ENCODE measurements at regions not wholly inside any gene's neighbourhood (a gene's known extent, or its start where the extent isn't known, plus 50 kb on each side); places are given as distances from the start of the nearest gene placed in this dataset.
"Not testable (repeated sequence)": the region's sequence is repeated elsewhere in the genome, so short reads cannot be mapped to it uniquely, and the experiment has no call there.

GRCh38 chr3:75840160-75840559, 54.8 kb upstream of the ZNF717 start:
- H3K36me3 ChIP-seq (ENCODE audit: low read depth, missing control alignments); H3K27ac ChIP-seq; H3K4me1 ChIP-seq; DNase-seq; H3K4me3 ChIP-seq; H3K27me3 ChIP-seq; H3K9me3 ChIP-seq; intact Hi-C loops (cut with DNase I; ENCODE audit: low total_unique reads): not testable (repeated sequence)
- WGBS, 2 donors: 83 to 86% methylated on average over 4 of the region's 4 CpGs

GRCh38 chr3:75850301-75851008, 65.1 kb upstream of the ZNF717 start:
- 53 to 75% methylated on average over 19 to 22 of the region's 22 CpGs for WGBS, 2 donors
- intact Hi-C loops (cut with DNase I; ENCODE audit: low total_unique reads); DNase-seq; H3K9me3 ChIP-seq; H3K4me1 ChIP-seq; H3K27me3 ChIP-seq; H3K4me3 ChIP-seq; H3K27ac ChIP-seq; H3K36me3 ChIP-seq (ENCODE audit: low read depth, missing control alignments): not testable (repeated sequence)

- WGBS, 2 donors: 87 to 92% methylated on average over 1 of the region's 1 CpG
- Histone ChIP-seq H3K4me1 (no peaks in the 10 kb centered on the region), H3K4me3 (no peak overlapping the region), H3K9me3 (no peaks in the 10 kb centered on the region), H3K27ac (no peak overlapping the region), H3K36me3 (ENCODE audit: low read depth, missing control alignments) (no peaks in the 10 kb centered on the region), H3K27me3 (no peaks in the 10 kb centered on the region)
- intact Hi-C loops (cut with DNase I; ENCODE audit: low total_unique reads): no loop called here
- TF ChIP-seq POLR2A (IDR thresholded peaks at IDR 0.05): no peak
- no peak for TF ChIP-seq CTCF (IDR thresholded peaks at IDR 0.05)
- DNase-seq: no peak
Observed at GRCh38 chr3:75863130-75863529, 77.8 kb upstream of the ZNF717 start.

- 38 to 45% methylated on average over 2 of the region's 2 CpGs for WGBS, 2 donors
- no peaks in the 10 kb centered on the region for H3K27me3 ChIP-seq
- no peaks in the 10 kb centered on the region for H3K9me3 ChIP-seq
- H3K36me3 ChIP-seq (ENCODE audit: low read depth, missing control alignments): no peaks in the 10 kb centered on the region
- intact Hi-C loops (cut with DNase I; ENCODE audit: low total_unique reads): no loop called here
- no peak overlapping the region for H3K4me3 ChIP-seq
- no peak for DNase-seq
- TF ChIP-seq POLR2A (IDR thresholded peaks at IDR 0.05): no peak
- TF ChIP-seq CTCF (IDR thresholded peaks at IDR 0.05): no peak
- H3K27ac ChIP-seq: no peak overlapping the region
- no peaks in the 10 kb centered on the region for H3K4me1 ChIP-seq
Observed at GRCh38 chr3:75863878-75864277, 78.5 kb upstream of the ZNF717 start.

- H3K4me1 ChIP-seq; H3K27me3 ChIP-seq; H3K9me3 ChIP-seq; H3K27ac ChIP-seq; DNase-seq; H3K4me3 ChIP-seq; H3K36me3 ChIP-seq (ENCODE audit: low read depth, missing control alignments); intact Hi-C loops (cut with DNase I; ENCODE audit: low total_unique reads): not testable (repeated sequence)
- 89% methylated on average over 5 of the region's 5 CpGs for WGBS, 2 donors
Observed at GRCh38 chr3:75883719-75884118, 98.4 kb upstream of the ZNF717 start.

- Histone ChIP-seq H3K4me3 (no peak overlapping the region), H3K27me3 (no peaks in the 10 kb centered on the region), H3K9me3 (no peaks in the 10 kb centered on the region), H3K27ac (no peak overlapping the region), H3K36me3 (ENCODE audit: low read depth, missing control alignments) (no peaks in the 10 kb centered on the region), H3K4me1 (no peaks in the 10 kb centered on the region)
- TF ChIP-seq POLR2A (IDR thresholded peaks at IDR 0.05) (no peak), CTCF (IDR thresholded peaks at IDR 0.05) (no peak)
- intact Hi-C loops (cut with DNase I; ENCODE audit: low total_unique reads): no loop called here
- DNase-seq: no peak
- 72 to 79% methylated on average over 2 of the region's 2 CpGs for WGBS, 2 donors
Observed at GRCh38 chr3:75886971-75887526, 101.7 kb upstream of the ZNF717 start.

All from testis (tissue), 2 donors.